ENCODE measurements at regions not wholly inside any gene's neighbourhood (a gene's known extent, or its start where the extent isn't known, plus 50 kb on each side); places are given as distances from the start of the nearest gene placed in this dataset.
"Not testable (repeated sequence)": the region's sequence is repeated elsewhere in the genome, so short reads cannot be mapped to it uniquely, and the experiment has no call there.

- ATAC-seq (ENCODE audit: low read depth) (no peak), DNase-seq (no peak)
- no peak overlapping the region for H3K27ac Mint-ChIP-seq
- ChIA-PET POLR2A (no interaction called here), CTCF (no interaction called here)
- no peaks in the 10 kb centered on the region for H3K4me1 Mint-ChIP-seq
- no peak overlapping the region for H3K4me3 Mint-ChIP-seq
- no peaks in the 10 kb centered on the region for H3K27me3 Mint-ChIP-seq
- no peaks in the 10 kb centered on the region for H3K9me3 Mint-ChIP-seq
- no peaks in the 10 kb centered on the region for H3K36me3 Mint-ChIP-seq (ENCODE audit: low read depth)
- intact Hi-C loops (cut with micrococcal nuclease) = no loop called here
- no peak for TF ChIP-seq CTCF (IDR thresholded peaks at IDR 0.05)
These were observed 899.5 kb upstream of the FAM98A start for GRCh38 chr2:34498561-34498960.

GRCh38 chr2:34494192-34494591 is 895.1 kb upstream of the FAM98A start:
- H3K4me1 Mint-ChIP-seq; DNase-seq; H3K9me3 Mint-ChIP-seq; H3K27ac Mint-ChIP-seq; H3K36me3 Mint-ChIP-seq (ENCODE audit: low read depth); H3K4me3 Mint-ChIP-seq; H3K27me3 Mint-ChIP-seq; POLR2A ChIA-PET; intact Hi-C loops (cut with micrococcal nuclease); ATAC-seq (ENCODE audit: low read depth); CTCF ChIA-PET: not testable (repeated sequence)

- H3K9me3 Mint-ChIP-seq = no peaks in the 10 kb centered on the region
- TF ChIP-seq CTCF (IDR thresholded peaks at IDR 0.05) = no peak
- CTCF ChIA-PET = no interaction called here
- no peak overlapping the region for H3K4me3 Mint-ChIP-seq
- ATAC-seq (ENCODE audit: low read depth) (no peak), DNase-seq (no peak)
- no peaks in the 10 kb centered on the region for H3K4me1 Mint-ChIP-seq
- POLR2A ChIA-PET = no interaction called here
- intact Hi-C loops (cut with micrococcal nuclease) = no loop called here
- H3K27me3 Mint-ChIP-seq = no peaks in the 10 kb centered on the region
- no peaks in the 10 kb centered on the region for H3K36me3 Mint-ChIP-seq (ENCODE audit: low read depth)
- H3K27ac Mint-ChIP-seq = no peak overlapping the region
These were observed 893.7 kb upstream of the FAM98A start for GRCh38 chr2:34492561-34493455.

- CTCF ChIA-PET = no interaction called here
These were observed 887.9 kb upstream of the FAM98A start for GRCh38 chr2:34486965-34487364.

GRCh38 chr2:34481542-34481941 is 882.4 kb upstream of the FAM98A start:
- H3K4me3 Mint-ChIP-seq = no peak overlapping the region
- ChIA-PET POLR2A (no interaction called here), CTCF (no interaction called here)
- ATAC-seq (ENCODE audit: low read depth) (no peak), DNase-seq (no peak)
- H3K36me3 Mint-ChIP-seq (ENCODE audit: low read depth) = no peaks in the 10 kb centered on the region
- TF ChIP-seq CTCF (IDR thresholded peaks at IDR 0.05) = no peak
- H3K27ac Mint-ChIP-seq = no peak overlapping the region
- no peaks in the 10 kb centered on the region for H3K27me3 Mint-ChIP-seq
- peaks cover 2% of the 10 kb centered on the region for H3K9me3 Mint-ChIP-seq
- intact Hi-C loops (cut with micrococcal nuclease) = no loop called here
- H3K4me1 Mint-ChIP-seq = no peaks in the 10 kb centered on the region

More at GRCh38 chr2:34486965-34487364, 887.9 kb upstream of the FAM98A start:
- Mint-ChIP-seq H3K27me3 (no peaks in the 10 kb centered on the region), H3K9me3 (peaks cover 2% of the 10 kb centered on the region), H3K4me3 (no peak overlapping the region), H3K36me3 (ENCODE audit: low read depth) (no peaks in the 10 kb centered on the region), H3K27ac (no peak overlapping the region), H3K4me1 (no peaks in the 10 kb centered on the region)
- TF ChIP-seq CTCF (IDR thresholded peaks at IDR 0.05) = no peak
- DNase-seq (no peak), ATAC-seq (ENCODE audit: low read depth) (no peak)
- intact Hi-C loops (cut with micrococcal nuclease) = no loop called here
- POLR2A ChIA-PET = no interaction called here

- TF ChIP-seq CTCF (IDR thresholded peaks at IDR 0.05) = no peak
- POLR2A ChIA-PET = no interaction called here
- Mint-ChIP-seq H3K36me3 (ENCODE audit: low read depth) (no peaks in the 10 kb centered on the region), H3K4me1 (no peaks in the 10 kb centered on the region), H3K4me3 (no peak overlapping the region), H3K9me3 (peaks cover 2% of the 10 kb centered on the region), H3K27ac (no peak overlapping the region), H3K27me3 (no peaks in the 10 kb centered on the region)
- CTCF ChIA-PET = no interaction called here
- intact Hi-C loops (cut with micrococcal nuclease) = no loop called here
- no peak for DNase-seq
- no peak for ATAC-seq (ENCODE audit: low read depth)
These were observed 881.3 kb upstream of the FAM98A start for GRCh38 chr2:34480366-34480765.

All from activated B cell treated with CpG ODN at 0.5 μM for 24 hours (primary cell).